HG02870 (cell line): ENCODE measurements at regions not wholly inside any gene's neighbourhood (a gene's known extent, or its start where the extent isn't known, plus 50 kb on each side); places are given as distances from the start of the nearest gene placed in this dataset.
"Not testable (repeated sequence)": the region's sequence is repeated elsewhere in the genome, so short reads cannot be mapped to it uniquely, and the experiment has no call there.

Experiments
- ATAC-seq: cut with Tn5 transposase; IDR thresholded peaks from one replicate; pipeline ENCODE4 v1.9.1; 2021; ENCODE audit warnings: mild to moderate bottlenecking, moderate library complexity; ENCODE audit not compliant: unreplicated experiment

GRCh38 chr4:81789158-81789557 lies 317.5 kb upstream of the RASGEF1B start:
- no peak for ATAC-seq

GRCh38 chr4:81786766-81787165 lies 315.1 kb upstream of the RASGEF1B start:
- no peak for ATAC-seq

GRCh38 chr4:81786063-81786763 lies 314.5 kb upstream of the RASGEF1B start:
- ATAC-seq: no peak

GRCh38 chr4:81785338-81785737 lies 313.6 kb upstream of the RASGEF1B start:
- ATAC-seq: no peak

GRCh38 chr4:81783558-81783957 lies 311.9 kb upstream of the RASGEF1B start:
- no peak for ATAC-seq

- no peak for ATAC-seq
These were observed 310.1 kb upstream of the RASGEF1B start for GRCh38 chr4:81781799-81782198.

- not testable (repeated sequence) for ATAC-seq
These were observed 306.0 kb upstream of the RASGEF1B start for GRCh38 chr4:81777718-81778117.

GRCh38 chr4:81776794-81777193 lies 305.1 kb upstream of the RASGEF1B start:
- ATAC-seq: no peak

GRCh38 chr4:81773557-81773956 lies 301.9 kb upstream of the RASGEF1B start:
- no peak for ATAC-seq

GRCh38 chr4:81771721-81772120 lies 300.0 kb upstream of the RASGEF1B start:
- ATAC-seq: no peak

GRCh38 chr4:81769244-81769643 lies 297.5 kb upstream of the RASGEF1B start:
- ATAC-seq: no peak

GRCh38 chr4:81758574-81759264 lies 287.0 kb upstream of the RASGEF1B start:
- peak; percentile 56 for ATAC-seq

- ATAC-seq: no peak
These were observed 286.0 kb upstream of the RASGEF1B start for GRCh38 chr4:81757691-81758090.

- ATAC-seq: peak; percentile 85
These were observed 285.3 kb upstream of the RASGEF1B start for GRCh38 chr4:81756973-81757372.

GRCh38 chr4:81756042-81756441 lies 284.3 kb upstream of the RASGEF1B start:
- no peak for ATAC-seq

GRCh38 chr4:81754169-81754568 lies 282.5 kb upstream of the RASGEF1B start:
- ATAC-seq: no peak

- no peak for ATAC-seq
These were observed 280.0 kb upstream of the RASGEF1B start for GRCh38 chr4:81751531-81752289.

- ATAC-seq: no peak
These were observed 275.7 kb upstream of the RASGEF1B start for GRCh38 chr4:81747242-81747930.

- ATAC-seq: no peak
These were observed 275.1 kb upstream of the RASGEF1B start for GRCh38 chr4:81746773-81747172.

- no peak for ATAC-seq
These were observed 274.4 kb upstream of the RASGEF1B start for GRCh38 chr4:81746071-81746470.

- no peak for ATAC-seq
These were observed 273.3 kb upstream of the RASGEF1B start for GRCh38 chr4:81745050-81745449.
